Retinal pigment epithelial cell (primary cell): ENCODE measurements at regions not wholly inside any gene's neighbourhood (a gene's known extent, or its start where the extent isn't known, plus 50 kb on each side); places are given as distances from the start of the nearest gene placed in this dataset.
"Not testable (repeated sequence)": the region's sequence is repeated elsewhere in the genome, so short reads cannot be mapped to it uniquely, and the experiment has no call there.

Source experiments
- DNase-seq: peaks from one replicate; pipeline ENCODE4 v3.0.0-alpha.2; 2010; ENCODE audit warnings: low read depth
- H3K4me3 ChIP-seq: 2 replicates; pipeline ENCODE4 v1.5.1; 2011; ENCODE audit warnings: mild to moderate bottlenecking, low read length, control low read depth, moderate library complexity
- TF ChIP-seq, protein P1 (sequence below): conservative IDR thresholded peaks from 2 replicates; pipeline ENCODE4 v1.5.1; 2011; ENCODE audit warnings: low read depth, low read length, control low read depth, inconsistent platforms

- no peak overlapping the region for H3K4me3 ChIP-seq
- TF ChIP-seq, protein P1, sequence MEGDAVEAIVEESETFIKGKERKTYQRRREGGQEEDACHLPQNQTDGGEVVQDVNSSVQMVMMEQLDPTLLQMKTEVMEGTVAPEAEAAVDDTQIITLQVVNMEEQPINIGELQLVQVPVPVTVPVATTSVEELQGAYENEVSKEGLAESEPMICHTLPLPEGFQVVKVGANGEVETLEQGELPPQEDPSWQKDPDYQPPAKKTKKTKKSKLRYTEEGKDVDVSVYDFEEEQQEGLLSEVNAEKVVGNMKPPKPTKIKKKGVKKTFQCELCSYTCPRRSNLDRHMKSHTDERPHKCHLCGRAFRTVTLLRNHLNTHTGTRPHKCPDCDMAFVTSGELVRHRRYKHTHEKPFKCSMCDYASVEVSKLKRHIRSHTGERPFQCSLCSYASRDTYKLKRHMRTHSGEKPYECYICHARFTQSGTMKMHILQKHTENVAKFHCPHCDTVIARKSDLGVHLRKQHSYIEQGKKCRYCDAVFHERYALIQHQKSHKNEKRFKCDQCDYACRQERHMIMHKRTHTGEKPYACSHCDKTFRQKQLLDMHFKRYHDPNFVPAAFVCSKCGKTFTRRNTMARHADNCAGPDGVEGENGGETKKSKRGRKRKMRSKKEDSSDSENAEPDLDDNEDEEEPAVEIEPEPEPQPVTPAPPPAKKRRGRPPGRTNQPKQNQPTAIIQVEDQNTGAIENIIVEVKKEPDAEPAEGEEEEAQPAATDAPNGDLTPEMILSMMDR = no peak
- DNase-seq = peak; percentile 10
Measured at GRCh38 chr17:14582996-14583395, 282.1 kb downstream of the HS3ST3B1 start.

GRCh38 chr17:14581186-14581830 is 280.4 kb downstream of the HS3ST3B1 start:
- no peak overlapping the region for H3K4me3 ChIP-seq
- no peak for DNase-seq
- TF ChIP-seq, protein P1 = no peak

GRCh38 chr17:14580499-14580898 is 279.6 kb downstream of the HS3ST3B1 start:
- H3K4me3 ChIP-seq = no peak overlapping the region
- TF ChIP-seq, protein P1 = no peak
- DNase-seq = no peak

- TF ChIP-seq, protein P1 = no peak
- H3K4me3 ChIP-seq = no peak overlapping the region
- no peak for DNase-seq
Measured at GRCh38 chr17:14579716-14580115, 278.8 kb downstream of the HS3ST3B1 start.

- TF ChIP-seq, protein P1 = no peak
- no peak overlapping the region for H3K4me3 ChIP-seq
- no peak for DNase-seq
Measured at GRCh38 chr17:14575471-14575953, 274.6 kb downstream of the HS3ST3B1 start.

DNA sequence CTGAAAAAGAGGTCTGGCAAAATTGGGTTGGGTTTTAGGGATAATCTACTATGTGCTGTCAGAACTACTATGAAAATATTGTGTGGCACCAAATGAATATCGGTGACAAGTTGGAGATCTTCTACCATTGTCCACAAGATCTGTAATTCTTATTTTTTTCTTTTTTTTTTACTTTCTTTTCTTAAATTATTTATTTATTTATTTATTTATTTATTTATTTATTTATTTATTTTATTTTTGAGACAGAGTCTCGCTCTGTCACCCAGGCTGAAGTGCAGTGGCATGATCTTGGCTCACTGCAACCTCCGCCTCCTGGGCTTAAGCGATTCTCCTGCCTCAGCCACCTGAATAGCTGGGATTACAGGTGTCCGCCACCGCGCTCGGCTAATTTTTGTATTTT is 259.4 kb downstream of the HS3ST3B1 start:
- H3K4me3 ChIP-seq, DNase-seq: not testable (repeated sequence)

DNA sequence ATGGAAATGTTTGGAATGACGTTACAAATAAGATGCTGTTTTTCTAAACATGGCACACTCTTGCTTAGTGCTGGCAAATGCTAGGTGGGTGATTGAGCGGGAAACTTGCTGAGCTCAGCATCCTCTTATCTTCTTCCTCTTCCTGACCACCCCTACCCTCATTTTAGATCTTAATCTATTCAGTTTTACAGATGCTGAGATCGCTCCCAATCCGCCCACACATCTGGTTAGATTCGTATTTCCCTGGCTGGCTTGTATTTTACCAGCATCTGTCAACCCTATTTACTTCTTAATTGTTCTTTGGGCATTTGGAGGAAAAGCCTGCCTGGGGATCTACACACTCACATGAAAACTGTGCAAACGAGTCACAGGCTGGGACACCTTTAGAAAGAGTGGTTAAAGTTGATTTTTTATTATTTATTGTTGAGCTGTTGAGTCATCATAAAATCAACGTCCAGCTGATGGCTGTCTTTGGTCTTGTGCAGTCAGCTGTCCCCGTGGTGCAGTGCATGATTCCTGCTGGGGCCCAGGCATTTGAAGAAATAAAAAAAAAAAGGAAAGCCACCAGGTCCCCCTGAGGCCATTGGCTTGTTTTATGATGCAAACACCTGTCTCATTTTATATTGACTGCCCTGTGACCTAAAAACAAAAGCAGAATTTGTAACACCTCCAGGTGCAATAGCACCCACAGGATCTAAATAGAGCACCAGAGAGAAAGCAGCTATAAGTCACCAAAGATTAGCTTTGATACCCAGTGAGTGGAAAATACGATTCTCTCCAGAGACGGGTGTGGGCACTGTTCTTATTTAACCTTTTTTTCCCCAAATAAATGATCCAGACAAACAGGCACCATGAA is 258.6 kb downstream of the HS3ST3B1 start:
- H3K4me3 ChIP-seq = no peak overlapping the region
- TF ChIP-seq, protein P1 = no peak
- no peak for DNase-seq
